GM12892 (cell line): ENCODE measurements at regions not wholly inside any gene's neighbourhood (a gene's known extent, or its start where the extent isn't known, plus 50 kb on each side); places are given as distances from the start of the nearest gene placed in this dataset.

ENCODE experiments used
- DNase-seq: peaks from one replicate; pipeline ENCODE4 v3.0.0; 2011; ENCODE audit not compliant: insufficient read length
- FAIRE-seq: peaks from 2 replicates; lab custom pipeline; 2011; peaks lifted over from hg19 to GRCh38; lab: Jason Lieb, UNC
- POLR2A ChIP-seq: IDR thresholded peaks from 2 replicates; pipeline ENCODE4 v1.6.1; 2011; ENCODE audit warnings: low read depth, low read length, control low read depth
- POLR2AphosphoS5 ChIP-seq: IDR thresholded peaks from 2 replicates; pipeline ENCODE4 v1.6.1; 2011; ENCODE audit warnings: low read depth, low read length, control low read depth
- TAF1 ChIP-seq: IDR thresholded peaks from 2 replicates; pipeline ENCODE4 v1.6.1; 2011; ENCODE audit warnings: low read depth, mild to moderate bottlenecking, control low read depth, low read length, borderline replicate concordance

DNA sequence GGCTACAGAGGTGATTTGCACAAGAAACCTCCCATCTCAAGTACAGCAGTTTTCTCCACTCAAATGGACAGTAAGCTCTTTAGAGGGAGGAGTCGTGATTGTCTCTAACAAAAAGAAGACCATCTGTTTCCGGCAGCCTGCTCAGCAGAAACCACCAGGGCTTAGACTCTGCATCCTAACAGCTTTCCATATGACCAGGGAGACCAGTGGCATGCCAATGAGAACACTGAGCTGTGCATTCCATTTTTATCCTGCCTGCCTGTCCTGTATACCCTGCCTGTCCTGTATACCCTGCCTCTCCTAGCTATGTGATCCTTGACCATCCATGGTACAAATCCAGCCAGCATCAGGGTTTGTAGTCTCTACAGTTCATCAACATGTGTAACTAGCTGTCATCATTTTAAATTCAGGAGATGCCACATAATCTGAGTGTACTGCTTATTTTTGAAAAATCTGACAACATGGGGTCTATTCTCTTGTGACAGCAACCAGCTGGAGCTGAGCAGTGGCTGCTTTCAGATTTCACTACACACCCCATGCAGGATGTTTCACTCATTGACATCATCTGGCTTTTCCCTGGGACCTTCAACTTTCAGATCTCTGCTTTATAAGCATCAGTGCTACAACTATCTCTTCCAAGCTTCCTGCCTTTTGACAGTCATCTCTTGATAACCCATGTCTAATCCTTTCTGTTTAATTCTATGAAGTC lies 50.5 kb upstream of the POU2AF2 start:
- DNase-seq, result no peak
- FAIRE-seq, result peak; percentile 99
- TF ChIP-seq TAF1, result no peak
- no peak for TF ChIP-seq POLR2AphosphoS5
- TF ChIP-seq POLR2A, result no peak

DNA sequence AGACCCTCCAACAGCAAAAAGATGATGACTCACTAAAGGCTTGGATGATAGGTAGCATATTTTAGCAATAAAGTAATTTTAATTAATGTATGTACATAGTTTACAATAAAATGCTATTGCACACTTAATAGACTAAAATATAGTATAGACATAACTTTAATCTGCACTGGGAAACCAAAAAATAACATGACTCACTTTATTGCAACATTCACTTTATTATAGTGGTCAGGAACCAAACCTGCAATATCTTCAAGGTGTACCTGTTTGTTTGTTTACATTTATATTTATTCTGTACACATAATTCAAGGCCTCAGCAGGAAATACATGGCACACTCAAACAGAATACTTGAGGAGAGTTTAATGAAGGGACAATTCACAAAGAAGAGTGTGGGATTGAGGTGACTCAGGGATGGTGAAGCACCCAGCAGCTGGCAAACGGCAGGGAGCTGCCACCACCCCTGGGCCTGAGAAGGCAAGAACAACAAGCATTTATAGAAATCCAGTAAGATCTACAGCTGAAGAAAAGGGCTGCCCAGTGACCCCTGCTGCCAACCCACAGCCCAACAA lies 51.5 kb upstream of the POU2AF2 start:
- no peak for DNase-seq
- TF ChIP-seq POLR2A (no peak), POLR2AphosphoS5 (no peak), TAF1 (no peak)
- no peak for FAIRE-seq

DNA sequence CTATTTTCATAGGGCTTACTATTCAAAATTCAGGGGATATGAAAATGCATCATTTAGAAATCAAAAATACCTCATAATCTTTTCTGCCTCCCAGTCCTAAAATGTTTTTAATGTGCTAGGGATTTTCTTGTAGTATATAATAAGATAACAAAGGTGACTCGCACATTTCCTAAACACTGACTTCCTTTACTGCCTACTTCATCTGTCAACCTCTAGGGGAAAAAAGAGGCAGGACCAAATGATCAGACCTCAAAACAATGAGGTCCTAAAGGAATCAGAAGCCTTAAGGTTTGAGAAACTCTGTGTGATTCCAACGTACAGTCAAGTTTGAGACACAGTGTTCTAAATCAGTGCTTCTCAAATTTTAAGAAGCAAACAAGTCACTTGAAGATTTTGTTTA lies 56.1 kb upstream of the POU2AF2 start:
- TF ChIP-seq POLR2AphosphoS5 (no peak), TAF1 (no peak), POLR2A (no peak)
- DNase-seq (no peak), FAIRE-seq (no peak)

DNA sequence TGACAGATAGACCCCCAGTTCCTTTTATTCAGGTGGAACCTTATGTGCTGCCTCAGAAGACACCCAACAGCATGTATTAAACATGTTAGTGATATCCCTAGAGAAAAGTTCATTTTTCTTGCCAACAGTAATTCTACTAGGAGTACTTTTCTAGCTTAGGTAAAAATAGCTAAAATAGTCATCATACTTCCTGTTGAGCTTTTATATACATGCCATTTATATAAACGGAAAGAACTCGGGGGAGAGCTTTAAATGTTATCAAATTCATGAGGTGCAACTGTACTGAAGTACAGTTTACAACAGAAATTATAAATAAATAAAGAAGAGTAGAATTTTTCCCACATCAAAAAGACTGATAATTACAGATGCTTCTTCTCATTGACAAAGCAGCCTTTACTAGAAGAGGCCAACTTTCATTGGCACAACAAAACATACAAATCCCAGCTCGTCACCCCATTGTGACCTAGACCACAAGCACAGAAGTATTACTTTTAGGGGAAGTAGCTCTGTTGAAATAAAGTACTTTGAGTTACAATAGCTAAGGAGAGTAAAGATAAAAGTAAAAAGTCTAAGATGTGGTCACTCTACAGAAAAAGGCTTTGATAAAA lies 59.1 kb upstream of the POU2AF2 start:
- DNase-seq (no peak), FAIRE-seq (no peak)
- TF ChIP-seq TAF1 (no peak), POLR2A (no peak), POLR2AphosphoS5 (no peak)

DNA sequence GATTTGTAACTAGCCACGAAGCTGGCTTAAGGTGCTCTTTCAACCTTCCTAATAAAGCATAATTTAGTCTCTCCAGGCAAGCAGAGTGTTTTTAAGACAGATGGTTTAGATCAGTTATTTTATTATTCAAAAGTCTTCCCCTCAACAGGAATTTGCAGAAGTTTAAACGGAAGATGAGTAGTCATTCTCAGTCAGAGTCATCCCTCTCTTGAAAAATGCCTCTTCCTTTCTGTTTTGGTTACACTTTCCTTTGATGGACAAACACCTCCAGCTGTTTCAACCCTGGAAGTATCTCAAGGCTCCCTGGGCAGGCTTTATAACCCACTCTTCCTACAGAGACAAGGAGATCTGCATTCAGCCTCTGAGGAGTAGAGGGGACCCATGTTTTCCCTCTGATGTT lies 60.3 kb upstream of the POU2AF2 start:
- no peak for DNase-seq
- TF ChIP-seq POLR2AphosphoS5 (no peak), POLR2A (no peak), TAF1 (no peak)
- peak; percentile 85 for FAIRE-seq

DNA sequence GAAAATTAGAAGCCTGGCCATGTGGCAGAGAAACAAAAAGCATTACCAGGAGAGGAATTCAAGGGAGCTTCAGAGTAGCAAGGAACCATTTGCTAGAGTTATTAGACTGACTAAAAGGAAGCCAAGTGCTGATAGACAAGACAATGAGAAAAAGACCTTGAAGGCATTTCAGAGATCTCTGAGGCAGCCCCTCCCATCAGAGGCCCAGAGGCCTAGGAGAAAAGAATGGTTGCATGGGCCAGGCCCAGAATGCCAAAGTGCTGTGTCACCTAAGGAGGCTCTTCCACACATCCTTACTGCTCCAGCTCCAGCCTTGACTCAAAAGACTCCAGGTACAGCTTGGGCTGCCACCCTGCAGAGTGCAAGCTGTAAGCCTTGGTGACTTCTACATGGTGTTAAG lies 61.8 kb upstream of the POU2AF2 start:
- TF ChIP-seq POLR2AphosphoS5 (no peak), TAF1 (no peak), POLR2A (no peak)
- DNase-seq (no peak), FAIRE-seq (no peak)

DNA sequence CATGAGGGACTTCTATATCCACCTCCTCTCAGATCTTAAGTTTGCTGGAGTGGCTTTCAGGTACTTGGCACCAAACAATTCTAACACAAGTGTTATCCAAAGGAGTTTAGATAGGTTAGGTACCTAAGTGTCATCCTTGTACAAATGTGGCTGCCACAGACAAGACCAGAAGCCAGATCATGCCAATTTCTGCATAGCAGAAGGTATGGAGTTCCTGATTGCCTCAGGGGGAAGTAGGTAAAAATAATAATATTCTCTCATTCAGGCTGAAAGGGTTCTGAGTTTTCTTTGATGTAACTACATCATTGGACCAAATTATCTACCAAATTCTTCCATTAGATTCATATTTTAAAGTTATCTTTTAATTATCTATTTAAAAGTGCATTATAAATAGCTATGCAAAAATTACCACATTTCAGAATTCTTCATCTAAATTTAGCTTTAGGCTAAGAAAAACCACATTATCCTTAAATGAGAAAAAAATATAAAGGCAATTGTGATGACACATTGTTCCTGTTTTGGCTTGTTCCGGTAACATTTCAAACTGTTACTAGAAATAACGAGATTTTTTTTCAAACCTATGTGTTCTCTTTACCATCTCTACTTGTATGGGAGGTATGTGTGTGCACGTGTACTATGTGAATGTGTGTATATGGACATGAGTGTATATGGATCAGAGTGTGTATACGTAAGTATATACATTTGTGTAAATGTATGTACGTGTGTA lies 66.2 kb upstream of the POU2AF2 start:
- FAIRE-seq, result peak; percentile 90
- TF ChIP-seq POLR2AphosphoS5, result no peak
- TF ChIP-seq TAF1, result no peak
- TF ChIP-seq POLR2A, result no peak
- DNase-seq, result no peak

DNA sequence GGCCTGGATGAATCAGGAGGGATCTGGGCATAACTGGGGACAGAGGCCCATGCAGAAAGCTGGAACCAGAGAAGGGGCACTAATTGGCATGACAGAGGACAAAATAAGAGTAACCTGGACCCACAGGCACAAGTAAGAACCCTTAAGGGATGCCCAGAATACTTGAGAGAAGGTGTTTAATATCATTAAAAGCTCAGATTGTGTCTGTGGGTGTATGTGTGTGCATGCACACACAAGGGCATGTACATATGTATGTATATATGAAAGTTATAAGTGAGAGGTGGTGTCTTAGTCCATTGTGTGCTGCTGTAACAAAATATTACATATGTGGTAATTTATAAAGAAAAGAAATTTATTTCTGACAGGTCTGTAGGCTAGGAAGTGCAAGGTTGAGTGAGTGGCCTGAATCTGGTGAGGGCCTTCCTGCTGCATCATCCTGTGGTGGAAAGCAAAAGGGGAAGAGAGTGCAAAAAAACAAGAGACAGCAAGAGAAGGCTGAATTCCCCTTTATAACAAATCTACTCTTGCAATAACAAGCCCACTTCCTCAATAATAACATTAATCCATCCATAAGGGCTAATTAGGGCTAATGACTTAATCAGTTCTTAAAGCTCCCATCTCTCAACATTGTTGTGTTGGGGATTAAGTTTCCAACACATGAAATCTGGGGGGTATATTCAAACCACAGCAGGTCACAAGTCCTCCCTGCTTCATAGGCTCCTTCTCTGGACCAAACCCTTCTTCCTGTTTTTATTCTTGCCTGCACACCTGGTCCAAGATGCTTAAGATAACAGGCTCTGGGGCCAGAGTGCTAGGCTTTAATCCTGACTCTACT lies 68.3 kb upstream of the POU2AF2 start:
- DNase-seq (no peak), FAIRE-seq (peak; percentile 97)
- TF ChIP-seq TAF1, result no peak
- no peak for TF ChIP-seq POLR2AphosphoS5
- TF ChIP-seq POLR2A, result no peak

DNA sequence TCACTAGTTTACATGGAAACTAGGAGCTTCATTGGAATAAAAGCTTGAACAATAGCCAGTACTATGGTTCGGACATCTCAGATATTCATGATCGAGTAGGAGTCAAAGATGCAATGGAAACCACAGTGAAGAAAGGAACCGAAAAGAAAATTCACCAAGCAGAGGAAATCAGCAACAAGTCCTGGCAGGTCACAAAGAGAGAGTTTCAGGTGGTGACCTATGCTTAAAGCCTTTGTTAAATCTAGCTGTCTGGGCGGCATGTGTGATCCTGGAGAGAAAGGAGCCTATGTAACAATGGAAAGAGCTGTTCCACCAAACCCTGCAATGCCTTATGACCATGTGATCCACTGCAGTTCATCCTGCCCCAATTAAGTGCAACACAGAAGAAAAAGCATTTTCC lies 68.9 kb upstream of the POU2AF2 start:
- TF ChIP-seq POLR2AphosphoS5 (no peak), POLR2A (no peak), TAF1 (no peak)
- no peak for FAIRE-seq

DNA sequence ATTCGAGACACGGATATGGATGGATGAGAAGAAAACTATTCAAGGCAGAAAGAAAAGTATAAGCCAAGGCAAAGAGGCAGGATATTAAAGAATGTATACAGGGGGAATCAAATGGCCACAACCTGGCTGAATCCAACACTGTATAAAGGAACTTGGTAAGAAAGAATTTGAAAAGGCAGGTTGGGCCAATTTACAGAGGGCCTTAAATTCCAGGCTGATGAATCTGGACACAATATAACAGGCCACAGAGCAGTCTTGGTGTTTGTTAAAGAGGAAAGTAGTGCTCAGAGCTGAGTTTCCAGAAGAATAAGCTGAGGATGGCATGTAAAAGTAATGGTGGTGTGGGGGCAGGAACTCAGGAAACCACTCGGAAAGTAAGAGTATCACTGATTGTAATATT lies 72.3 kb upstream of the POU2AF2 start:
- FAIRE-seq (no peak), DNase-seq (no peak)

More for the DNA sequence above, 68.9 kb upstream of the POU2AF2 start:
- no peak for DNase-seq

More for the DNA sequence above, 72.3 kb upstream of the POU2AF2 start:
- TF ChIP-seq POLR2A (no peak), POLR2AphosphoS5 (no peak), TAF1 (no peak)
